BJ (cell line): ENCODE measurements at regions not wholly inside any gene's neighbourhood (a gene's known extent, or its start where the extent isn't known, plus 50 kb on each side); places are given as distances from the start of the nearest gene placed in this dataset.
"Not testable (repeated sequence)": the region's sequence is repeated elsewhere in the genome, so short reads cannot be mapped to it uniquely, and the experiment has no call there.

ENCODE experiments used
- CTCF ChIA-PET: fragments of 350-600 bp; formaldehyde crosslinking; extraction: SDS; loops from one replicate; lab custom pipeline; 2021; ENCODE audit warnings: antibody characterized with exemption, inconsistent platforms; lab: Yijun Ruan, JAX
- POLR2A ChIA-PET: fragments of 300-600 bp; sonication (Branson Sonifier 250); formaldehyde crosslinking; extraction: SDS; loops from one replicate; lab custom pipeline; 2021; ENCODE audit warnings: antibody characterized with exemption; lab: Charles Lee
- DNase-seq: peaks from one replicate; pipeline ENCODE4 v3.0.0-alpha.2; 2011; ENCODE audit warnings: low read depth
- H3K27me3 ChIP-seq: 2 replicates; pipeline ENCODE4 v1.6.0; 2011; ENCODE audit warnings: low read length; ENCODE audit not compliant: control insufficient read depth, insufficient read depth
- H3K36me3 ChIP-seq: 2 replicates; pipeline ENCODE4 v1.5.1; 2011; ENCODE audit warnings: low read length; ENCODE audit not compliant: control insufficient read depth, insufficient read depth
- H3K4me3 ChIP-seq: 2 replicates; pipeline ENCODE4 v1.5.1; 2011; ENCODE audit warnings: low read depth, mild to moderate bottlenecking, control low read depth, low read length
- TF ChIP-seq, protein P1 (sequence below): IDR thresholded peaks from 2 replicates; pipeline ENCODE4 v1.5.1; 2011; ENCODE audit warnings: low read depth, mild to moderate bottlenecking, control low read depth, inconsistent platforms, low read length, moderate library complexity; ENCODE audit not compliant: insufficient read depth

- Histone ChIP-seq H3K27me3 (no peaks in the 10 kb centered on the region), H3K36me3 (no peaks in the 10 kb centered on the region), H3K4me3 (no peak overlapping the region)
- TF ChIP-seq, protein P1, sequence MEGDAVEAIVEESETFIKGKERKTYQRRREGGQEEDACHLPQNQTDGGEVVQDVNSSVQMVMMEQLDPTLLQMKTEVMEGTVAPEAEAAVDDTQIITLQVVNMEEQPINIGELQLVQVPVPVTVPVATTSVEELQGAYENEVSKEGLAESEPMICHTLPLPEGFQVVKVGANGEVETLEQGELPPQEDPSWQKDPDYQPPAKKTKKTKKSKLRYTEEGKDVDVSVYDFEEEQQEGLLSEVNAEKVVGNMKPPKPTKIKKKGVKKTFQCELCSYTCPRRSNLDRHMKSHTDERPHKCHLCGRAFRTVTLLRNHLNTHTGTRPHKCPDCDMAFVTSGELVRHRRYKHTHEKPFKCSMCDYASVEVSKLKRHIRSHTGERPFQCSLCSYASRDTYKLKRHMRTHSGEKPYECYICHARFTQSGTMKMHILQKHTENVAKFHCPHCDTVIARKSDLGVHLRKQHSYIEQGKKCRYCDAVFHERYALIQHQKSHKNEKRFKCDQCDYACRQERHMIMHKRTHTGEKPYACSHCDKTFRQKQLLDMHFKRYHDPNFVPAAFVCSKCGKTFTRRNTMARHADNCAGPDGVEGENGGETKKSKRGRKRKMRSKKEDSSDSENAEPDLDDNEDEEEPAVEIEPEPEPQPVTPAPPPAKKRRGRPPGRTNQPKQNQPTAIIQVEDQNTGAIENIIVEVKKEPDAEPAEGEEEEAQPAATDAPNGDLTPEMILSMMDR: no peak
- ChIA-PET CTCF (no interaction called here), POLR2A (no interaction called here)
- no peak for DNase-seq
Observed at GRCh38 chr2:49309461-49309860, 155.1 kb upstream of the FSHR start.

- ChIA-PET POLR2A (no interaction called here), CTCF (no interaction called here)
- Histone ChIP-seq H3K27me3 (no peaks in the 10 kb centered on the region), H3K4me3 (no peak overlapping the region), H3K36me3 (no peaks in the 10 kb centered on the region)
- TF ChIP-seq, protein P1: no peak
- no peak for DNase-seq
Observed at GRCh38 chr2:49306925-49307324, 152.6 kb upstream of the FSHR start.

GRCh38 chr2:49298693-49299092 is 144.4 kb upstream of the FSHR start:
- DNase-seq, POLR2A ChIA-PET, H3K4me3 ChIP-seq, CTCF ChIA-PET, H3K27me3 ChIP-seq, H3K36me3 ChIP-seq: not testable (repeated sequence)

GRCh38 chr2:49298230-49298629 is 143.9 kb upstream of the FSHR start:
- TF ChIP-seq, protein P1: no peak
- DNase-seq: no peak
- H3K36me3 ChIP-seq: no peaks in the 10 kb centered on the region
- no peak overlapping the region for H3K4me3 ChIP-seq
- POLR2A ChIA-PET: no interaction called here
- CTCF ChIA-PET: no interaction called here
- no peaks in the 10 kb centered on the region for H3K27me3 ChIP-seq

DNA sequence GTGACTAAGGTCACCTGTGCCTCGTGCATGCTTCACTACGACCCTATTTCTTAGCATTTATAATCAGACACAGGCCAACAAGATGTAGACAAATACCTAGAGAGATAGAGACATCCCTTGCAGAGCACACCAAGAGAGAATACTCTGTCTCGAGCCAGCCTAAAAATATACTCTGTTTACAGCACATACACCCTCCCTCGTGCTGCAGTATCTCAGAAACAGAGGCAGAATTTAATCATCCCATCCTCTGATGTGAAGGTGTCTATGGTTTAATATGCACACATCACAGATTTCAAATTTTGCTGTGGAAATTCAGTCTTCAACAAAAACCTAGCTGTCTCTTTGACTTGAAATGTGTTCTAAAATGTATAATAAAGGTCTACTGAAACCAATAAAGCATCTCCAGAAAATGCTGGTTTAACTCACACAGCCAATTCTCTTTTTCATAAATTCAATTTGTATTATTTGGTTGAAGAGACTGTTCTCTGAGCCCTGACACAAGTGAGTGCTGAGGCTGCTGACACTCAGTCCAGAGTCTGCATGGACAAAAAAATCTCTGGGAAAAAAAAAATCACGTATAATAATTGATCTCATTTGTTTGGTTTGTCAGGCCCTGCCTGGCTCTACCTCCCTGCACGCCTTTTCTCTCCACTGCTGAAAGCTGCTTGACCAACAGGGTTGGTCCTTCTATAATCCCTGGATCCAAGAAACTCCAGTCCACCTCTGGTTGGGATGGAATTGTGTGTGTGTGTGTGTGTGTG is 142.0 kb upstream of the FSHR start:
- H3K27me3 ChIP-seq: no peaks in the 10 kb centered on the region
- DNase-seq: no peak
- CTCF ChIA-PET: no interaction called here
- no peak overlapping the region for H3K4me3 ChIP-seq
- POLR2A ChIA-PET: no interaction called here
- TF ChIP-seq, protein P1: no peak
- H3K36me3 ChIP-seq: no peaks in the 10 kb centered on the region

- CTCF ChIA-PET: no interaction called here
- no peak for DNase-seq
- POLR2A ChIA-PET: no interaction called here
- H3K27me3 ChIP-seq: no peaks in the 10 kb centered on the region
- H3K36me3 ChIP-seq: no peaks in the 10 kb centered on the region
- no peak overlapping the region for H3K4me3 ChIP-seq
- TF ChIP-seq, protein P1: no peak
Observed at GRCh38 chr2:49294225-49294624, 139.9 kb upstream of the FSHR start.
